ENCODE measurements at regions not wholly inside any gene's neighbourhood (a gene's known extent, or its start where the extent isn't known, plus 50 kb on each side); places are given as distances from the start of the nearest gene placed in this dataset.

DNA sequence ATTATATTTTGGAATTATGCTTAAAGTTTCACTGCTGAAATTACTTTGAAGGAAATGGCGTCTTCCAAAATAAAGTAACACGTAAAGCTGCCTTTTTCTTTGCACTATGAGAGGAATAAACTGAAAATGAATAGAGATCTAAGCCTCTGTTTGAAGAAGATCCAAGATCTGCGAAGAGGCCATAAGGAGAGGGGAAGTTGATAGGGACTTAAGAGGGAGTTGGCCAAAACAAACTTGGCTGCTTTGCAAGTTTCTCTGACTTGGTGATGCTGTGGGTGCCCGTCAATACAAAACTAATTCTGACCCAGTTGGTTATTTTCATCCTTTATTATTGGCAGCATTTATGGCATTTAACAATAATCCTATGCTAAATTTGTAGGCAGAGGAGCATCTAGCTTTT, 190.2 kb upstream of the GBE1 start:
- TF ChIP-seq POU6F1 (CRISPR knock-in tag; IDR thresholded peaks at IDR 0.05; ENCODE audit: borderline replicate concordance, low read depth) = no peak
- TF ChIP-seq CREB5 (CRISPR knock-in tag; IDR thresholded peaks at IDR 0.05; ENCODE audit: low read depth) = no peak
